ENCODE measurements at regions not wholly inside any gene's neighbourhood (a gene's known extent, or its start where the extent isn't known, plus 50 kb on each side); places are given as distances from the start of the nearest gene placed in this dataset.

DNA sequence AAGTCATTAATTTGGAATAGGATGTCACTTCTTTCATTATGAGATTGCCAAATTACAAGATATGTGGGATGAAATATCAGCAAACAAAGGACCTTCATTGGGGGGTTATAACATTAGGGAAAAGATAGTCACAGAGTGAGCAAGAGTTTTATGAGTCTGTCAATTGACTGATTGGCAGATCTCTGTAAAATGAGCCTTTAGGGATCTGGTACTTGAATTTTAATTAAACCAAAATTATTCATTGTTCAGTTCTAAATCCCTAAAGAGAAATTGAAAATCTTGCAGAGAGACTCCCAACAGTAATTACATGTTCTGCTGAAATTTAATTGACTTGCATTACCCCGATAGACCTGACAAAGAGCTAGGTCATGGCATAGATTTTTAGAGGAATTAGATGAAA is 768.1 kb upstream of the SPRY2 start:
- TF ChIP-seq, protein P1, sequence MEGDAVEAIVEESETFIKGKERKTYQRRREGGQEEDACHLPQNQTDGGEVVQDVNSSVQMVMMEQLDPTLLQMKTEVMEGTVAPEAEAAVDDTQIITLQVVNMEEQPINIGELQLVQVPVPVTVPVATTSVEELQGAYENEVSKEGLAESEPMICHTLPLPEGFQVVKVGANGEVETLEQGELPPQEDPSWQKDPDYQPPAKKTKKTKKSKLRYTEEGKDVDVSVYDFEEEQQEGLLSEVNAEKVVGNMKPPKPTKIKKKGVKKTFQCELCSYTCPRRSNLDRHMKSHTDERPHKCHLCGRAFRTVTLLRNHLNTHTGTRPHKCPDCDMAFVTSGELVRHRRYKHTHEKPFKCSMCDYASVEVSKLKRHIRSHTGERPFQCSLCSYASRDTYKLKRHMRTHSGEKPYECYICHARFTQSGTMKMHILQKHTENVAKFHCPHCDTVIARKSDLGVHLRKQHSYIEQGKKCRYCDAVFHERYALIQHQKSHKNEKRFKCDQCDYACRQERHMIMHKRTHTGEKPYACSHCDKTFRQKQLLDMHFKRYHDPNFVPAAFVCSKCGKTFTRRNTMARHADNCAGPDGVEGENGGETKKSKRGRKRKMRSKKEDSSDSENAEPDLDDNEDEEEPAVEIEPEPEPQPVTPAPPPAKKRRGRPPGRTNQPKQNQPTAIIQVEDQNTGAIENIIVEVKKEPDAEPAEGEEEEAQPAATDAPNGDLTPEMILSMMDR (IDR thresholded peaks at IDR 0.05), result no peak
- no peak for TF ChIP-seq POLR2A (IDR thresholded peaks at IDR 0.05)
